Testis (tissue), 2 donors: ENCODE measurements at regions not wholly inside any gene's neighbourhood (a gene's known extent, or its start where the extent isn't known, plus 50 kb on each side); places are given as distances from the start of the nearest gene placed in this dataset.
A peak's percentile ranks its signal among the peaks of the same experiment; 100 is the strongest.

Source experiments
- DNase-seq: peaks from one replicate; pipeline ENCODE4 v3.0.0-alpha.2; 2019
- H3K27ac ChIP-seq, 2 donors: fragments of 200-600 bp; sonication (generic); one replicate each; pipeline ENCODE4 v1.5.1; 2019
- H3K27me3 ChIP-seq: fragments of 200-600 bp; sonication (generic); one replicate; pipeline ENCODE4 v1.5.1; 2019
- H3K36me3 ChIP-seq: fragments of 200-600 bp; sonication (generic); one replicate; pipeline ENCODE4 v1.5.1; 2017; ENCODE audit warnings: low read depth; ENCODE audit errors: missing control alignments
- H3K4me1 ChIP-seq: fragments of 200-600 bp; sonication (generic); one replicate; pipeline ENCODE4 v1.5.1; 2019
- H3K4me3 ChIP-seq, 2 donors: fragments of 200-600 bp; sonication (generic); one replicate each; pipeline ENCODE4 v1.5.1; 2017 to 2019
- H3K9me3 ChIP-seq: fragments of 200-600 bp; sonication (generic); one replicate; pipeline ENCODE4 v1.5.1; 2017
- CTCF ChIP-seq, 3 experiments: fragments of 450-650 bp in 2 of 3; fragments of 200-600 bp in 1 of 3; sonication (generic) in 1 of 3; IDR thresholded peaks; one replicate each; pipeline ENCODE4 v1.5.1; 2016 to 2019; ENCODE audit warnings: antibody characterized with exemption in 3 of 3, mild to moderate bottlenecking in 2 of 3, moderate library complexity in 1 of 3
- POLR2A ChIP-seq: fragments of 450-650 bp; IDR thresholded peaks from one replicate; pipeline ENCODE4 v1.6.1; 2017; ENCODE audit warnings: antibody characterized with exemption, mild to moderate bottlenecking, moderate library complexity
- WGBS, 2 donors: methylation state at CpG; one replicate each; pipeline ENCODE4 v1.1.5; 2018; 5-methylcytosine and 5-hydroxymethylcytosine counted together
- intact Hi-C: fragments of 100-400 bp; cut with DNase I; formaldehyde crosslinking; loops from one replicate; pipeline ENCODE4 v1.15.1; 2023; ENCODE audit warnings: low total_unique reads

GRCh38 chr5:159507055-159507454, 176.8 kb upstream of the IL12B start:
- Histone ChIP-seq H3K27ac (no peak overlapping the region), H3K9me3 (no peaks in the 10 kb centered on the region), H3K4me1 (peaks cover 18% of the 10 kb centered on the region), H3K27me3 (no peaks in the 10 kb centered on the region), H3K36me3 (no peaks in the 10 kb centered on the region), H3K4me3 (no peak overlapping the region)
- 76 to 80% methylated on average over 2 of the region's 2 CpGs for WGBS, 2 donors
- intact Hi-C loops: no loop called here
- no peak for DNase-seq
- no peak for TF ChIP-seq CTCF (IDR thresholded peaks at IDR 0.05)
- no peak for TF ChIP-seq POLR2A

- 84 to 85% methylated on average over 3 of the region's 3 CpGs for WGBS, 2 donors
- H3K27me3 ChIP-seq: no peaks in the 10 kb centered on the region
- intact Hi-C loops: no loop called here
- H3K9me3 ChIP-seq: no peaks in the 10 kb centered on the region
- no peak for TF ChIP-seq CTCF (IDR thresholded peaks at IDR 0.05)
- TF ChIP-seq POLR2A: no peak
- peaks cover 18% of the 10 kb centered on the region for H3K4me1 ChIP-seq
- H3K4me3 ChIP-seq: no peak overlapping the region
- no peaks in the 10 kb centered on the region for H3K36me3 ChIP-seq
- peak overlapping the region in 1 of 2 donors; percentile 42 for H3K27ac ChIP-seq
- DNase-seq: no peak
These were observed 177.4 kb upstream of the IL12B start for GRCh38 chr5:159507661-159508060.

- H3K9me3 ChIP-seq: no peaks in the 10 kb centered on the region
- TF ChIP-seq CTCF (IDR thresholded peaks at IDR 0.05) (no peak), POLR2A (no peak)
- 44 to 59% methylated on average over 5 of the region's 5 CpGs for WGBS, 2 donors
- intact Hi-C loops: no loop called here
- no peak overlapping the region for H3K4me3 ChIP-seq
- peak; percentile 60 for DNase-seq
- peaks cover 18% of the 10 kb centered on the region for H3K4me1 ChIP-seq
- H3K36me3 ChIP-seq: no peaks in the 10 kb centered on the region
- H3K27me3 ChIP-seq: no peaks in the 10 kb centered on the region
- peak overlapping the region in 1 of 2 donors; percentile 42 for H3K27ac ChIP-seq
These were observed 178.1 kb upstream of the IL12B start for GRCh38 chr5:159508344-159508743.

GRCh38 chr5:159509002-159509660, 178.8 kb upstream of the IL12B start:
- TF ChIP-seq CTCF (IDR thresholded peaks at IDR 0.05): no peak
- intact Hi-C loops: no loop called here
- Histone ChIP-seq H3K4me1 (peaks cover 18% of the 10 kb centered on the region), H3K27me3 (no peaks in the 10 kb centered on the region), H3K27ac (peak overlapping the region in 1 of 2 donors; percentile 42), H3K4me3 (no peak overlapping the region), H3K9me3 (no peaks in the 10 kb centered on the region), H3K36me3 (no peaks in the 10 kb centered on the region)
- 72 to 80% methylated on average over 7 of the region's 7 CpGs for WGBS, 2 donors
- DNase-seq: peak; percentile 19

- intact Hi-C loops: no loop called here
- Histone ChIP-seq H3K27me3 (no peaks in the 10 kb centered on the region), H3K4me3 (no peak overlapping the region), H3K4me1 (peaks cover 18% of the 10 kb centered on the region), H3K9me3 (no peaks in the 10 kb centered on the region), H3K27ac (peak overlapping the region in 1 of 2 donors; percentile 1), H3K36me3 (no peaks in the 10 kb centered on the region)
- 33 to 80% methylated on average over 1 to 3 of the region's 3 CpGs for WGBS, 2 donors
- TF ChIP-seq POLR2A (no peak), CTCF (IDR thresholded peaks at IDR 0.05) (no peak)
- DNase-seq: peak; percentile 67
These were observed 180.0 kb upstream of the IL12B start for GRCh38 chr5:159510282-159510681.
